GM12864 (cell line): ENCODE measurements at regions not wholly inside any gene's neighbourhood (a gene's known extent, or its start where the extent isn't known, plus 50 kb on each side); places are given as distances from the start of the nearest gene placed in this dataset.

Experiments used
- DNase-seq: peaks from one replicate; pipeline ENCODE4 v3.0.0-alpha.2; 2011; ENCODE audit warnings: low read depth
- H3K4me3 ChIP-seq: 2 replicates; pipeline ENCODE4 v1.5.1; 2011; ENCODE audit warnings: mild to moderate bottlenecking, low read depth, low read length, control low read depth
- CTCF ChIP-seq: IDR thresholded peaks from 2 replicates; pipeline ENCODE4 v1.5.1; 2011; ENCODE audit warnings: low read depth, mild to moderate bottlenecking, moderate library complexity, low read length, control low read depth, inconsistent platforms; ENCODE audit errors: missing control alignments

GRCh38 chr2:104118889-104119288 lies 735.0 kb upstream of the POU3F3 start:
- no peak for TF ChIP-seq CTCF
- DNase-seq, result no peak
- H3K4me3 ChIP-seq, result no peak overlapping the region

GRCh38 chr2:104120171-104120570 lies 733.7 kb upstream of the POU3F3 start:
- no peak overlapping the region for H3K4me3 ChIP-seq
- no peak for TF ChIP-seq CTCF
- no peak for DNase-seq

GRCh38 chr2:104125096-104125495 lies 728.8 kb upstream of the POU3F3 start:
- DNase-seq, result no peak
- TF ChIP-seq CTCF, result no peak
- no peak overlapping the region for H3K4me3 ChIP-seq

- no peak for DNase-seq
- no peak overlapping the region for H3K4me3 ChIP-seq
Measured at GRCh38 chr2:104127049-104127770, 726.7 kb upstream of the POU3F3 start.

GRCh38 chr2:104140361-104140760 lies 713.6 kb upstream of the POU3F3 start:
- DNase-seq, result no peak
- no peak for TF ChIP-seq CTCF
- H3K4me3 ChIP-seq, result no peak overlapping the region

More at GRCh38 chr2:104127049-104127770, 726.7 kb upstream of the POU3F3 start:
- no peak for TF ChIP-seq CTCF

- no peak for TF ChIP-seq CTCF
- DNase-seq, result no peak
Measured at GRCh38 chr2:104158191-104158590, 695.7 kb upstream of the POU3F3 start.

GRCh38 chr2:104163611-104164130 lies 690.2 kb upstream of the POU3F3 start:
- no peak for DNase-seq
- H3K4me3 ChIP-seq, result no peak overlapping the region
- TF ChIP-seq CTCF, result no peak

More at GRCh38 chr2:104158191-104158590, 695.7 kb upstream of the POU3F3 start:
- no peak overlapping the region for H3K4me3 ChIP-seq
